ENCODE measurements at regions not wholly inside any gene's neighbourhood (a gene's known extent, or its start where the extent isn't known, plus 50 kb on each side); places are given as distances from the start of the nearest gene placed in this dataset.

DNA sequence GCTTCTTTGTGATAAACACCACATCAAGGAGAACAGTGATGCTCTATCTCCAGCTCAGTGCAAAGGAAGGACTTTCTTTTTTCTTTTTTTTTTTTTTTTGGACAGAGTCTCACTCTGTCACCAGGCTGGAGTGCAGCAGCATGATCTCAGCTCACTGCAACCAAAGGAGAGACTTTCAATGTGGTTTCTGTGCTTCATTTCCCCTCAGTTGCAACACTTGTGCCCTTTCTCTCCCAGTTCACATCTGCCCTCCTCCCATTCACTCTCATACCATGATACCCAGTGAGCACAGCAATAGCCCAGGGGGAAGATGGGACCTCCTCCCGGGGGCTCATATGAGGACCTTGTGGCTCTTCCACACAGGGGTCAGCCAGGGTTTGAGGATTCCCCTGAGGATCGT, 110.0 kb downstream of the MTRR start:
- no peak for DNase-seq (ENCODE audit: insufficient read length, low spot score)
- TF ChIP-seq, protein P1, sequence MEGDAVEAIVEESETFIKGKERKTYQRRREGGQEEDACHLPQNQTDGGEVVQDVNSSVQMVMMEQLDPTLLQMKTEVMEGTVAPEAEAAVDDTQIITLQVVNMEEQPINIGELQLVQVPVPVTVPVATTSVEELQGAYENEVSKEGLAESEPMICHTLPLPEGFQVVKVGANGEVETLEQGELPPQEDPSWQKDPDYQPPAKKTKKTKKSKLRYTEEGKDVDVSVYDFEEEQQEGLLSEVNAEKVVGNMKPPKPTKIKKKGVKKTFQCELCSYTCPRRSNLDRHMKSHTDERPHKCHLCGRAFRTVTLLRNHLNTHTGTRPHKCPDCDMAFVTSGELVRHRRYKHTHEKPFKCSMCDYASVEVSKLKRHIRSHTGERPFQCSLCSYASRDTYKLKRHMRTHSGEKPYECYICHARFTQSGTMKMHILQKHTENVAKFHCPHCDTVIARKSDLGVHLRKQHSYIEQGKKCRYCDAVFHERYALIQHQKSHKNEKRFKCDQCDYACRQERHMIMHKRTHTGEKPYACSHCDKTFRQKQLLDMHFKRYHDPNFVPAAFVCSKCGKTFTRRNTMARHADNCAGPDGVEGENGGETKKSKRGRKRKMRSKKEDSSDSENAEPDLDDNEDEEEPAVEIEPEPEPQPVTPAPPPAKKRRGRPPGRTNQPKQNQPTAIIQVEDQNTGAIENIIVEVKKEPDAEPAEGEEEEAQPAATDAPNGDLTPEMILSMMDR (IDR thresholded peaks at IDR 0.05; ENCODE audit: insufficient read depth, missing control alignments), result no peak
- FAIRE-seq, result no peak

DNA sequence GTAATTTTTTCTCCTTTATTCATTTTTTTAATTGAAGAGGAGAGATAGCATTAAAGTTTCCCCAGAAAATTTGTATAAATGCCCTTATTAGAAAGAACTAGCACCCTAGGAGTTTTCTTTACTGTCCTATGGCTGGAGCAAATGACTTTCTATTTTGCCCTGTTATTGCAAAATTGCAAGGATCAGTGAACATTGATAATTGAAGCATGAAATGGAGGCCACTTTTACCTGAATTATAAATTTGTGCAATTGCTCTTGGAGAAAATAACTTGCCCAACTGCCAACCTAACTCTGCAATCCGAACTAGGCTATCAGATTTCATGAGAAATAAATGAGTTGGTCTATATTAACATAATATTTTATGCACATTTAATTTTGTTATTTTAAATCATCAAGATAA, 111.9 kb downstream of the MTRR start:
- no peak for FAIRE-seq
- no peak for DNase-seq (ENCODE audit: insufficient read length, low spot score)
- TF ChIP-seq, protein P1 (IDR thresholded peaks at IDR 0.05; ENCODE audit: insufficient read depth, missing control alignments), result no peak

DNA sequence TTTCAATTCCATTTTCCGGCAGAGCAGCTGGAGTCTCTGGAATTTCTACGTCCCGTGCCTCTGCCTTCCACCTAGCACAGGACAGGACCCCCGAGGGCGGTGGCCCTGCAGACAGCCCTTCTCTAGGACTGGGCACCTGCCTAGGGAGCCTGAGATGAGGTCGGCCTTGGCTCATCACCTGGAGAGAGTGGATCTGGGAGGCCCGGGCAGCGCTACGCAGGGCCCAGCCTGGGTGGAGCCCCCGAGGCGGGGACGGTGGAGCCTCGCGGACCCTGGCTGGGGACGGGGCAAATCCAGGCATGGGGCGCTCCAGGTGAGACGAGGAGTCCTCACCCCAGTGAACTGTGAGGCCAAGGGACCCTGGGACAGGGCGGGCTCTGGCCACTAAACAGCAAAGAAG, 114.5 kb downstream of the MTRR start:
- TF ChIP-seq, protein P1 (IDR thresholded peaks at IDR 0.05; ENCODE audit: insufficient read depth, missing control alignments), result no peak
- DNase-seq (ENCODE audit: insufficient read length, low spot score) (no peak), FAIRE-seq (no peak)

DNA sequence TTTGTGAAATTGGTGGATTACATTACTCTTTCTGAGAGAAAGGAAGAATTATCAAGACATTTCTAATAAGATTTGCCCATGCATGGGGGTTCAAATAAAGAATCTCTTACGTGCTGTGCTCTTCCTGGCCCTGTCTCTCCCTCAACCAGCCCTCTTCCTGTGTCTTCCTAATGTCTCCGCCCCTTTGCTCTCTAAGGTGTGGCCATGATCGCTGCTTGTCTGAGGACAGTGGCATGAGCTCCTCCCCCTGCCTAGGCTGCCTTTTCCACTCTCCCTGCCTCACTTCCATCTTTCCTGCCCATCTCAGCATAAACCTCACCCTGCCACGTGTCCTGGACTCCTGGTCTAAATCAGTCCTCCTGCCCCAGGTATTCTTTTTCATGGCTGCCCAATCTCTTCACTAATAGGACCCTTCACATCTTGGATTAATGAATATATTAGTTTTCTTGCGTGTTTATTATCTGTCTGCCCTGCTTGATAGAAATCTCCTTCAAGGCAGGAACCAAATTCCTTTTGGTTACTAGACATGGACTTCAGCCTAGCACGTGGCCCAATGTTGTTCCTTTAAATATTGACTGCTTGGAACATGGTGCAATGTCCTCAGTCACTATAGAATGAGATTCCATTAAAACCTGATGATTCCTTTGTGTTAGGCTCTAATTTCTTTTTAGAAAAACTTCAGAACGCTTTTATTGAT, 122.3 kb downstream of the MTRR start:
- TF ChIP-seq, protein P1 (IDR thresholded peaks at IDR 0.05; ENCODE audit: insufficient read depth, missing control alignments), result no peak
- no peak for DNase-seq (ENCODE audit: insufficient read length, low spot score)
- FAIRE-seq, result no peak

DNA sequence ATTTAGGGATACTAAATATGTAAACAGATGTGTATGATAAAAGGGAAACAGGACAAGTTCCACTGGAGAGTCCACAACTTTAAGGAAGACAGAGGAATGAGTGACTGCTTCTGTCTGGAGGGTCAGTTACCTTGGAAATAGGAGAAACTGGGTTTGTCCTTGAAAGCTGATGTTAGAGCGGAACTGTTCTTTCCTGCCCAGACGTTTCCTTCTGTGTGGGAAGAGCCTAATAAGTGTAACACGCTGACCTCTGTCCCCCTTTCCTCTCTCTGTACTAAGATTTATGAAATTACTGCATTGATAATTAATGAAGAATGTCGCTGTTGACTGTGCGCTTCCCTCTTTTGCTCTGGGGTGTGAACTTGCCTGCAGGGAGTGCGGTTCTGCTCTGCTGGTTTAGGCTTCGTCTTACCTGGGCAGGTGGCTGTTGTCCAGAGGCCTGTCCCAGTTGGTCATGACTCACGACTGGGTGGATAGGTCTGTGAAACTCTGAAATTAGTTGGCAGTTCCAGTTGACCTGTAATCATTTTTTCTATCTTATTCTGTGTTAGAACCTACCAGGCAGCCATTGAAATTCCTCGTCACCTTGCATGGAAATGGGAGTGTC, 126.8 kb downstream of the MTRR start:
- no peak for DNase-seq (ENCODE audit: insufficient read length, low spot score)
- no peak for FAIRE-seq
- TF ChIP-seq, protein P1 (IDR thresholded peaks at IDR 0.05; ENCODE audit: insufficient read depth, missing control alignments), result no peak

DNA sequence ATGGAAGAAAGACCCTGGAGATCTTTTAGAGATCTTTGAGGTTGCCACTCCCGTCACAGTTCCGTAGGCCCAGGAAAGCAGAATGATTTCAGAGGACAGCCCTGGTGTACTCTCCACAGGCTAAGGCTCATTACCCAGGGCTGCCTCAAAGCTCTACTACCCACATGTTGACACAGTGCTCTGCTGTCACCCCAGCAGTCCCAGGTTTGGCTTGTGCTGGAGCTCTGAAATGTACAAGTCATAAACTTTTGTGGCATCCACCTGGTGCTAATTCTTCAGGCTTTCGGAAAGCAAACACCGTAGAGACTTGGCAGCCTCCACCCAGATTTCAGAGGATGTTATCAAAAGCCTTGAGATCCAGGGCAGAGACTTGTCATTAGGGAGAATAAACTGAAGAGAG, 136.5 kb downstream of the MTRR start:
- DNase-seq (ENCODE audit: insufficient read length, low spot score) (no peak), FAIRE-seq (no peak)
- TF ChIP-seq, protein P1 (IDR thresholded peaks at IDR 0.05; ENCODE audit: insufficient read depth, missing control alignments), result no peak

All from D721Med (cell line).